WTC11 (cell line): ENCODE measurements at regions not wholly inside any gene's neighbourhood (a gene's known extent, or its start where the extent isn't known, plus 50 kb on each side); places are given as distances from the start of the nearest gene placed in this dataset.

Source experiments
- FOXK1 ChIP-seq: sonication (generic); formaldehyde crosslinking; IDR thresholded peaks from 2 replicates; pipeline ENCODE4 v1.8.0; 2022; ENCODE audit warnings: mild to moderate bottlenecking, moderate library complexity, missing genetic modification reagents
- MAX ChIP-seq: sonication (generic); formaldehyde crosslinking; IDR thresholded peaks from 2 replicates; pipeline ENCODE4 v1.8.0; 2022; ENCODE audit warnings: mild to moderate bottlenecking, missing genetic modification reagents
- TF ChIP-seq, protein P1 (sequence below): fragments of 200-600 bp; IDR thresholded peaks from 2 replicates; pipeline ENCODE4 v1.8.0; 2022; ENCODE audit warnings: antibody characterized with exemption

- TF ChIP-seq MAX (no peak), FOXK1 (no peak)
- TF ChIP-seq, protein P1, sequence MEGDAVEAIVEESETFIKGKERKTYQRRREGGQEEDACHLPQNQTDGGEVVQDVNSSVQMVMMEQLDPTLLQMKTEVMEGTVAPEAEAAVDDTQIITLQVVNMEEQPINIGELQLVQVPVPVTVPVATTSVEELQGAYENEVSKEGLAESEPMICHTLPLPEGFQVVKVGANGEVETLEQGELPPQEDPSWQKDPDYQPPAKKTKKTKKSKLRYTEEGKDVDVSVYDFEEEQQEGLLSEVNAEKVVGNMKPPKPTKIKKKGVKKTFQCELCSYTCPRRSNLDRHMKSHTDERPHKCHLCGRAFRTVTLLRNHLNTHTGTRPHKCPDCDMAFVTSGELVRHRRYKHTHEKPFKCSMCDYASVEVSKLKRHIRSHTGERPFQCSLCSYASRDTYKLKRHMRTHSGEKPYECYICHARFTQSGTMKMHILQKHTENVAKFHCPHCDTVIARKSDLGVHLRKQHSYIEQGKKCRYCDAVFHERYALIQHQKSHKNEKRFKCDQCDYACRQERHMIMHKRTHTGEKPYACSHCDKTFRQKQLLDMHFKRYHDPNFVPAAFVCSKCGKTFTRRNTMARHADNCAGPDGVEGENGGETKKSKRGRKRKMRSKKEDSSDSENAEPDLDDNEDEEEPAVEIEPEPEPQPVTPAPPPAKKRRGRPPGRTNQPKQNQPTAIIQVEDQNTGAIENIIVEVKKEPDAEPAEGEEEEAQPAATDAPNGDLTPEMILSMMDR: no peak
Measured at GRCh38 chr7:133197972-133198544, 54.8 kb upstream of the EXOC4 start.
